ENCODE measurements at regions not wholly inside any gene's neighbourhood (a gene's known extent, or its start where the extent isn't known, plus 50 kb on each side); places are given as distances from the start of the nearest gene placed in this dataset.

DNA sequence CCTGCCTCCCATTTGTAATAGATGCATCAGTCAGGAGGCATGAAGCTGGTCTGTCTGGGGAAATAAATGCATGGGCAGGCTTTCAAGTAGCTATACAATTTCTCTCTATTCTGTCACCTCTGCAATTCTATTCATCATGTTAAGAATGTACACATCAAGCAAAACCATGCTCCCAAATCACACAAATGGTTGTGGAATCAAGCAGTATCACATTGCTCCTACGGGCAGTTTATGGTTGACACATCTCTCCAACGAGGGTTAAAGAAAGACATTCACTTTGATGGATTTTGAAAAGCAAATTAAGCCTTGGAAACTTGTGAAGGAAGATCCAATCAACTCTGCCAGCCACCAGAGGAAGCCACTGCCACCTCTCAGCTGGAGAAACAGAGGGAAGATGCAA is 1277.4 kb upstream of the TMEM132C start:
- Histone ChIP-seq H3K27ac (no peak overlapping the region), H3K36me3 (no peaks in the 10 kb centered on the region), H3K4me1 (no peaks in the 10 kb centered on the region), H3K9me3 (peaks cover 0 to 12% (median 4%) of the 10 kb centered on the region in 4 donors), H3K27me3 (no peaks in the 10 kb centered on the region), H3K4me3 (no peak overlapping the region)
- TF ChIP-seq POLR2AphosphoS5 (IDR thresholded peaks at IDR 0.05) (no peak), CTCF (IDR thresholded peaks at IDR 0.05) (no peak), EP300 (IDR thresholded peaks at IDR 0.05) (no peak), POLR2A (IDR thresholded peaks at IDR 0.05) (no peak)
- intact Hi-C loops (cut with DNase I; ENCODE audit: low total_unique reads) = no loop called here
- DNase-seq = no peak
- 35 to 56% (median 50%) methylated on average over 2 of the region's 2 CpGs for WGBS, 5 donors

- intact Hi-C loops (cut with DNase I; ENCODE audit: low total_unique reads) = no loop called here
- DNase-seq = no peak
- TF ChIP-seq CTCF (IDR thresholded peaks at IDR 0.05) (no peak), POLR2AphosphoS5 (IDR thresholded peaks at IDR 0.05) (no peak)
- Histone ChIP-seq H3K36me3 (no peaks in the 10 kb centered on the region), H3K4me1 (no peaks in the 10 kb centered on the region), H3K9me3 (no peaks in the 10 kb centered on the region), H3K27me3 (no peaks in the 10 kb centered on the region), H3K4me3 (no peak overlapping the region), H3K27ac (no peak overlapping the region)
- 92 to 95% (median 93%) methylated on average over 9 of the region's 9 CpGs for WGBS, 5 donors
Measured at GRCh38 chr12:126993898-126994297, 1273.1 kb upstream of the TMEM132C start.

DNA sequence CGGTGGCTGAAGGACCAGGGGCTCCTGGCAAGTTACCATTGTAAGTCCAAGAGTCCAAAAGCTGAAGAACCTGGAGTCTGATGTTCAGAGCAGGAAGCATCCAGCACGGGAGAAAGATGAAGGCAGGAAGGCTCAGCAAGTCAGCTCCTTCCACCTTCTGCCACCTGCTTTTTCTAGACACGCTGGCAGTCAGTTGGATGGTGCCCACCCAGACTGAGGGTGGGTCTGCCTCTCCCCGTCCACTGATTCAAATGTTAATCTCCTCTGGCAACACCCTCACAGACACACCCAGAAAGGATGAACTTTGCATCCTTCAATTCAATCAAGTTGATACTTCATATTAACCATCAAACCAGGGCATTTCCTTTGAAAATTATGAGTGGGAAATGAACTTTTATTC is 1272.4 kb upstream of the TMEM132C start:
- Histone ChIP-seq H3K27me3 (no peaks in the 10 kb centered on the region), H3K36me3 (no peaks in the 10 kb centered on the region), H3K9me3 (no peaks in the 10 kb centered on the region), H3K4me3 (no peak overlapping the region), H3K27ac (no peak overlapping the region), H3K4me1 (no peaks in the 10 kb centered on the region)
- TF ChIP-seq POLR2AphosphoS5 (IDR thresholded peaks at IDR 0.05) = no peak
- no peak for TF ChIP-seq POLR2A (IDR thresholded peaks at IDR 0.05)
- no peak for TF ChIP-seq CTCF (IDR thresholded peaks at IDR 0.05)
- TF ChIP-seq EP300 (IDR thresholded peaks at IDR 0.05) = no peak
- no peak for DNase-seq
- WGBS, 5 donors = 63 to 83% (median 75%) methylated on average over 4 of the region's 4 CpGs
- intact Hi-C loops (cut with DNase I; ENCODE audit: low total_unique reads) = no loop called here

DNA sequence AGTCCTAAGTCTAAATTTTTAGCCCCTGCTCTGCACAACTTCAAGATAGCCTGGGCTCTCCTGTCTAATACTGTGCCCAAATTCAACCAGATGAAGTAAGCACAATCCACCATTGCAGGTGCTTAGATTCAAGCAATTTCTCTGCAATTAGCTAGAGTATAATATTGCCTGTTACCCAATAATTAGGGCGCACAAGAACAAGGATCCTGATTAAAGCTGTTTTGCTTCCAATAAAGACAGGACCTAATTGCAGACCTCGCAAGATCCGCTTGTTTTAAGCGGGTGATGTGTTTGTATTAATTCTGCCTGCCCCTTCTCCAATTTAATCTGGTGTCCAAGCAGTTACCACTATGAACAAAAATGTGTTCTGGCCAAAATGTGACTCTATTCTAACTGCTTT is 1268.9 kb upstream of the TMEM132C start:
- peaks cover 0 to 6% (median 0%) of the 10 kb centered on the region in 3 donors for H3K27me3 ChIP-seq
- WGBS, 5 donors = 90 to 98% (median 93%) methylated on average over 4 of the region's 4 CpGs
- H3K4me1 ChIP-seq = no peaks in the 10 kb centered on the region
- H3K4me3 ChIP-seq = no peak overlapping the region
- DNase-seq = no peak
- intact Hi-C loops (cut with DNase I; ENCODE audit: low total_unique reads) = no loop called here
- TF ChIP-seq EP300 (IDR thresholded peaks at IDR 0.05) = no peak
- TF ChIP-seq POLR2A (IDR thresholded peaks at IDR 0.05) = no peak
- H3K36me3 ChIP-seq = no peaks in the 10 kb centered on the region
- no peak overlapping the region for H3K27ac ChIP-seq
- H3K9me3 ChIP-seq = no peaks in the 10 kb centered on the region

DNA sequence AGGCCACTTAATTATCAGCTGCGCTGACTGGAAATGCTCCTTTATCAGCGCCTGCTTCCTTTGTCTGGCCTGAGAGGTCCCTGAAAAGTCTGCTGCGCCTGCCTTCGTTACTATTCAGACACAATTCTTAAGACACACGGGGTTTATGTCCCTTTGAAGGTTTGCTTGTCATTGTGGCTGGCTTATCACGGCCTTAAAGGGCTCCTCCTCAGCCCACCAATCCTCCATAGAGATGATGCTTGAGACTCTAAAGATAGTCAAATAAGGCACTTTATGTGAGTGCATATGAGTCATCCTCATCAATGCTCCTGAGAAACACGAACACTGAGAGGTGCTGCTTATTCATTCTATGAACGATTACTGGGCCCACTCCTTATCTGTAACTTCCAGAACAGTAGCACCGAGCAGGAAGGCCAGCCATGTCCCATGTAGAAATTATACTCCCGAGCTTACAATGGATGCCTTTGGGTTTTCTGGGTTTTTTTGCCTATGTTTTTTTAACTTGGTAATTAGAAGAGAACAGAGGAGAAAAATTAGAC is 1268.2 kb upstream of the TMEM132C start:
- TF ChIP-seq CTCF (IDR thresholded peaks at IDR 0.05) (no peak), POLR2A (IDR thresholded peaks at IDR 0.05) (no peak), POLR2AphosphoS5 (IDR thresholded peaks at IDR 0.05) (no peak), EP300 (IDR thresholded peaks at IDR 0.05) (no peak)
- no peaks in the 10 kb centered on the region for H3K9me3 ChIP-seq
- intact Hi-C loops (cut with DNase I; ENCODE audit: low total_unique reads) = no loop called here
- DNase-seq = no peak
- H3K36me3 ChIP-seq = no peaks in the 10 kb centered on the region
- H3K4me3 ChIP-seq = no peak overlapping the region
- no peaks in the 10 kb centered on the region for H3K4me1 ChIP-seq
- H3K27ac ChIP-seq = no peak overlapping the region
- WGBS, 5 donors = 37 to 52% (median 48%) methylated on average over 10 of the region's 10 CpGs
- H3K27me3 ChIP-seq = peaks cover 0 to 6% (median 0%) of the 10 kb centered on the region in 3 donors

Measured in stomach (tissue), 8 donors.